ENCODE measurements at regions not wholly inside any gene's neighbourhood (a gene's known extent, or its start where the extent isn't known, plus 50 kb on each side); places are given as distances from the start of the nearest gene placed in this dataset.

GRCh38 chr3:170641510-170642236 lies 55.8 kb upstream of the SLC7A14 start:
- no peak for ATAC-seq
- intact Hi-C loops (cut with DNase I): no loop called here

GRCh38 chr3:170640737-170641171 lies 54.9 kb upstream of the SLC7A14 start:
- ATAC-seq (no peak), DNase-seq (ENCODE audit: missing footprints) (no peak)
- intact Hi-C loops (cut with DNase I): no loop called here

More at GRCh38 chr3:170641510-170642236, 55.8 kb upstream of the SLC7A14 start:
- no peak for DNase-seq (ENCODE audit: missing footprints)

- intact Hi-C loops (cut with DNase I): no loop called here
- ATAC-seq (no peak), DNase-seq (ENCODE audit: missing footprints) (no peak)
These were observed 53.1 kb upstream of the SLC7A14 start for GRCh38 chr3:170638988-170639387.

GRCh38 chr3:170637306-170637705 lies 51.4 kb upstream of the SLC7A14 start:
- ATAC-seq: no peak
- DNase-seq (ENCODE audit: missing footprints): no peak
- intact Hi-C loops (cut with DNase I): no loop called here

- DNase-seq (ENCODE audit: missing footprints) (no peak), ATAC-seq (no peak)
- intact Hi-C loops (cut with DNase I): no loop called here
These were observed 50.6 kb upstream of the SLC7A14 start for GRCh38 chr3:170636400-170636973.
